Heart left ventricle (tissue), 16 donors: ENCODE measurements at regions not wholly inside any gene's neighbourhood (a gene's known extent, or its start where the extent isn't known, plus 50 kb on each side); places are given as distances from the start of the nearest gene placed in this dataset.

ENCODE experiments used
- ATAC-seq, 4 donors: fragments of 200-7000 bp; cut with Tn5 transposase; one replicate each; pipeline ENCODE4 v1.9.1; 2020 to 2022; ENCODE audit warnings: moderate library complexity in 4 of 4, mild to moderate bottlenecking in 3 of 4, moderate number of reproducible peaks in 1 of 4
- DNase-seq, 5 donors: peaks; one replicate each; pipeline ENCODE4 v3.0.0-alpha.2; 2020
- H3K27ac ChIP-seq, 12 donors: fragments of 200-600 bp; sonication (generic) in 4 of 12; one replicate each; pipeline versions ENCODE4 v1.5.0 to v1.8.0; 2016 to 2022; ENCODE audit warnings: mild to moderate bottlenecking in 2 of 12
- H3K27me3 ChIP-seq, 9 donors: fragments of 200-600 bp; sonication (generic) in 2 of 9; one replicate each; pipeline versions ENCODE4 v1.5.1 to v1.8.0; 2016 to 2022; ENCODE audit warnings: mild to moderate bottlenecking in 3 of 9
- H3K36me3 ChIP-seq, 9 donors: fragments of 200-600 bp; sonication (generic) in 2 of 9; one replicate each; pipeline versions ENCODE4 v1.5.0 to v1.8.0; 2018 to 2022; ENCODE audit warnings: mild to moderate bottlenecking in 2 of 9
- H3K4me1 ChIP-seq, 12 donors: fragments of 200-600 bp; sonication (generic) in 4 of 12; one replicate each; pipeline versions ENCODE4 v1.5.0 to v1.8.0; 2016 to 2022; ENCODE audit warnings: mild to moderate bottlenecking in 3 of 12
- H3K4me3 ChIP-seq, 12 donors: fragments of 200-600 bp; sonication (generic) in 4 of 12; one replicate each; pipeline versions ENCODE4 v1.5.0 to v1.8.0; 2017 to 2022; ENCODE audit warnings: mild to moderate bottlenecking in 9 of 12, moderate library complexity in 4 of 12
- H3K9me3 ChIP-seq, 12 donors: fragments of 200-600 bp; sonication (generic) in 4 of 12; one replicate each; pipeline versions ENCODE4 v1.5.0 to v1.8.0; 2016 to 2022; ENCODE audit warnings: mild to moderate bottlenecking in 1 of 12
- CTCF ChIP-seq, 12 donors: fragments of 200-600 bp; sonication (generic) in 4 of 12; IDR thresholded peaks; one replicate each; pipeline versions ENCODE4 v1.5.0 to v1.8.0; 2018 to 2022; ENCODE audit warnings: antibody characterized with exemption in 12 of 12, mild to moderate bottlenecking in 5 of 12
- POLR2A ChIP-seq, 2 donors: fragments of 450-650 bp; IDR thresholded peaks; one replicate each; pipeline ENCODE4 v1.6.1; 2017; ENCODE audit warnings: antibody characterized with exemption in 2 of 2, mild to moderate bottlenecking in 2 of 2, moderate library complexity in 2 of 2
- WGBS, 4 donors: extraction: QIAGEN DNeasy Blood & Tissue Kit in 2 of 4; methylation state at CpG; one replicate each; pipeline versions ENCODE4 v1.1.5 to v1.1.7; 2013 to 2018; 5-methylcytosine and 5-hydroxymethylcytosine counted together
- intact Hi-C, 10 donors: fragments of 100-400 bp; cut with DNase I; formaldehyde crosslinking; loops; one replicate each; pipeline versions ENCODE4 v1.11.1 to v1.14.2; 2022
- donor health status: ischemic (EF 13 %, LVEDD 7.1; RV severe dilation, severe dysfunction).
- donor health status: healthy with polysubstance abuse.
- donor health status: DM: no; HTN: yes; CAD: no.
- donor health status: DM: no; HTN: no; CAD: no.
- donor health status: ischemic (EF 25% LVEDD 6.9; RV normal size, moderate dysfunction).
- donor health status: ischemic (EF 25% LVEDD 5.7; RV mildly dilated, moderate dysfunction).
- donor health status: healthy.
- donor health status: DM: yes; HTN: yes; CAD: no.
- donor health status: ischemic (EF 35%, LVEDD 5.7; RV mildly dilated, moderate dysfunction).
- donor health status: nonischemic (EF 11% LVEDD 7.7; RV severe dilation, severe dysfunction).
- donor health status: DM: yes; HTN: yes; CAD: no.
- donor health status: PGD.
- donor health status: ischemic (EF 29% LVEDD 5.4; RV normal size, mild dysfunction).
- donor health status: nonischemic (EF 23%, LVEDD 6.1; RV moderate dilation, normal function).

DNA sequence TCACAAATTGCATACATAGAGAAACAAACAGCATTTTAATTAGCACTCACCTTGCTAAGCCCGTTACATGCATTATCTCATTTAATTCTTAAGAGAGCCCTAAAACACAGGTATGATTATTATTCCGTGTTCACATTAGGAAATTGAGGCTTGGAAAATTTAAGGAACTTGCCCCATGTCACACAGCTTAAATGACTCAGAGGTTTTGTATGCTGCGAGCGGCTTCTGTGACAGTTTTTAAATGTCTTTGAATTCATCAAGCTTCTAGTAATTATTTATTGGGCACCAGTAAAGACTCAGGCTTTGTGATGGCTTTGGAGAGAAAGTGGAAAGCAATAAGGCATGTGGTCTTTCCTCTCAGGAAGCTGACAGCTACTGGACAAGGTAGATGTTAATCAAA, 166.7 kb upstream of the THBS1 start:
- Histone ChIP-seq H3K4me3 (no peak overlapping the region), H3K9me3 (no peaks in the 10 kb centered on the region), H3K27ac (no peak overlapping the region), H3K27me3 (no peaks in the 10 kb centered on the region), H3K36me3 (no peaks in the 10 kb centered on the region), H3K4me1 (peaks cover 0 to 31% (median 0%) of the 10 kb centered on the region in 12 donors)
- WGBS, 4 donors: 93 to 95% (median 95%) methylated on average over 4 of the region's 4 CpGs
- TF ChIP-seq CTCF (IDR thresholded peaks at IDR 0.05): no peak
- TF ChIP-seq POLR2A (IDR thresholded peaks at IDR 0.05): no peak
- intact Hi-C loops: no loop called here
- no peak for DNase-seq
- no peak for ATAC-seq

DNA sequence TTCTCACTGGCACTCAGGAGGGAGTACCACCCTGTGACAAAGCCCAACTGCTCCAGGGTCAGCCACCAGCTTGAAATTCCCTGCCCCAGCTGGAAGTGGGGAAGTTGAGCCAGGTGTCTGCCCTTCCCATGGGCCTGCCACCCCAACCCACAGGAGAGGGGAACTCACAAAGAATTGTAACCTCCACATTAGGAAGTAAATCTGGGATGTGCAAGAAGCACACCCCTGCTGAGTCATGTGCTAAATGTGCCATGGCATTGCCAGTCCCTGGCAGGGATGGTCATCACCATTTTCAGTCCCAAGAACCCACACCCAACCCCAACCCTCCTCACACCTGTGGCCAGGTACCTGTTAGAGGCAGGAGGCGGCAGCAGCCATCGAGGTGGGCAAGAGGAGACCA, 165.2 kb upstream of the THBS1 start:
- peaks cover 0 to 31% (median 0%) of the 10 kb centered on the region in 12 donors for H3K4me1 ChIP-seq
- no peak overlapping the region for H3K4me3 ChIP-seq
- WGBS, 4 donors: 47 to 91% (median 50%) methylated on average over 1 to 2 of the region's 2 CpGs
- intact Hi-C loops: no loop called here
- ATAC-seq: no peak
- DNase-seq: no peak
- no peaks in the 10 kb centered on the region for H3K27me3 ChIP-seq
- no peaks in the 10 kb centered on the region for H3K36me3 ChIP-seq
- no peaks in the 10 kb centered on the region for H3K9me3 ChIP-seq
- H3K27ac ChIP-seq: no peak overlapping the region
- TF ChIP-seq POLR2A (IDR thresholded peaks at IDR 0.05) (no peak), CTCF (IDR thresholded peaks at IDR 0.05) (no peak)

DNA sequence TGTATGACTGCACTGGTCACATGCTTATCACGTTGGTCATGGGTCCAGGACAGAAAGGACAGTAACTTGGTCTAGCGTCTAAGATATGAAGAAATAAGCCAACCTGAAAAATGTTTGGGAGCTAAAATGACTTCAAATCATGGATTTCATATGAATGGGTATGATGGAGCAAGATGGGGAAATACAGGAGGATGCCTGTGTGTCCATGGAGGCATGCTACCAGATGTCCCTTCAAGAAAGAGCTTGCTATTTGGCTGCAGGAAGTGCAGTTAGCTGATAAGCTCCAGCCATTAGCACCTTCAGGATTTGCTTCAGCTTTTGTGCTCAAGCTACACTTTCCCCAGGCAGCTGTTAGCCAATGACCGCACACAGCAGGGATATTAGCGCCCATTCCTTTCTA, 164.6 kb upstream of the THBS1 start:
- Histone ChIP-seq H3K4me1 (peaks cover 0 to 31% (median 0%) of the 10 kb centered on the region in 12 donors), H3K27ac (no peak overlapping the region), H3K4me3 (no peak overlapping the region), H3K9me3 (no peaks in the 10 kb centered on the region), H3K36me3 (no peaks in the 10 kb centered on the region), H3K27me3 (no peaks in the 10 kb centered on the region)
- ATAC-seq (no peak), DNase-seq (no peak)
- no peak for TF ChIP-seq POLR2A (IDR thresholded peaks at IDR 0.05)
- no peak for TF ChIP-seq CTCF (IDR thresholded peaks at IDR 0.05)
- WGBS, 4 donors: 93 to 96% (median 94%) methylated on average over 4 of the region's 4 CpGs
- intact Hi-C loops: no loop called here

DNA sequence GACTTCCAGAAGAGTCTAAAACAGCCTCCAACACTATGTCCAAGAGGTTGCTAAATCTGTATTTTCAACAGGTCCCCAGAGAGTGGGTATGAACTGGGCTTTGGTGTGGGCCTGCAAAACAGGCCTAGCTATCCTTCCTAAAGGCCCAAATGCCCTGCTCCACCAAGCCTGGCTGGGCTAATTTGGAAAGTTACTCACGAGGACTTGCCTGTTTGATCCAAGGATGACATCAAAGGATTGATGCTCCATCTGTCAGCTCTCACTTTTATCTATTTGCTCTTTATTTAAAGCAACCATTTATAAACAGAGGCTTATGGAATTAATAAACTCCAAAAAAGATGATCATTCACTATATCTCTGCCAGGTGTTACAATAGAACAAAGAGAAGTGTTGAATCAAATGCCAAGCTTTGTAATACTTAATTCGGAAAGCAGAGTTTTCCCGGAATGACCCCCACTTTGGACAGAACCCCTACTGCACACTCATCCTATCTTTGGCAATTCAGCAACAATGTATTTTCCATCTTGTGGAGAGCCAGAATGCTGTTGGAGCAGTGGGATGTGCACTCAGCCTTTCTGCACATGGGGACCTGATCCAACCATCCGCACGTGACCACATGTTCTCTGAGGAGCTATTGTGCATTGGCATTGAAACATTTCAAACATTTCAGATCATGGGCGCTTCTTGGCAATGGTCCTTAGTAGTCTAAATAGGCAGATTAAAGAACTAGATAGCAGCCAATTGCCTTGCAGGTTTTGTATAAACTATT, 163.3 kb upstream of the THBS1 start:
- Histone ChIP-seq H3K27me3 (no peaks in the 10 kb centered on the region), H3K4me3 (no peak overlapping the region), H3K27ac (no peak overlapping the region), H3K9me3 (no peaks in the 10 kb centered on the region), H3K36me3 (no peaks in the 10 kb centered on the region), H3K4me1 (peaks cover 0 to 25% (median 0%) of the 10 kb centered on the region in 12 donors)
- ATAC-seq: no peak
- 78 to 79% (median 78%) methylated on average over 6 of the region's 6 CpGs for WGBS, 4 donors
- no peak for TF ChIP-seq CTCF (IDR thresholded peaks at IDR 0.05)
- no peak for TF ChIP-seq POLR2A (IDR thresholded peaks at IDR 0.05)
- intact Hi-C loops: no loop called here
- DNase-seq: no peak
